ENCODE measurements at regions not wholly inside any gene's neighbourhood (a gene's known extent, or its start where the extent isn't known, plus 50 kb on each side); places are given as distances from the start of the nearest gene placed in this dataset.

- no peak for DNase-seq (ENCODE audit: low spot score)
Observed at GRCh38 chr1:222911866-222912265, 97.0 kb downstream of the DISP1 start.

DNA sequence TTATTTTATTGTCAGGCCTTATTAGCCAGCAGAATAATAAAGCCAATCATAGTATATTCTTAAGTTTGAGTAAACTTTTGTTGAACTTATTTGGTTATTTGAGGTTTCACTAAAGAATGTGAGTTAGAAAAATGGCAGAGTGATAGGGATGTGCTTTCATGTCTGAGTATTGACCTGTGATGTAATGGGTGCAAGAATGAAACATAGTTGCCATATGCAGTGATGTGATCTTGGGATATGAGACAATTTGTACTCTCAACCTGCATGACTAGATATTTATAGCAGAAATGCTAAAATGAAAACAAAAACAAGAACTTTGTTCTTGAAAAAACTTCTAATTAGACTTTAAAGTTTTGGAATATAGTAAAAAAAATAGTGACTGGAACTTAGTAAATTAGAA, 97.9 kb downstream of the DISP1 start:
- no peak for DNase-seq (ENCODE audit: low spot score)

DNA sequence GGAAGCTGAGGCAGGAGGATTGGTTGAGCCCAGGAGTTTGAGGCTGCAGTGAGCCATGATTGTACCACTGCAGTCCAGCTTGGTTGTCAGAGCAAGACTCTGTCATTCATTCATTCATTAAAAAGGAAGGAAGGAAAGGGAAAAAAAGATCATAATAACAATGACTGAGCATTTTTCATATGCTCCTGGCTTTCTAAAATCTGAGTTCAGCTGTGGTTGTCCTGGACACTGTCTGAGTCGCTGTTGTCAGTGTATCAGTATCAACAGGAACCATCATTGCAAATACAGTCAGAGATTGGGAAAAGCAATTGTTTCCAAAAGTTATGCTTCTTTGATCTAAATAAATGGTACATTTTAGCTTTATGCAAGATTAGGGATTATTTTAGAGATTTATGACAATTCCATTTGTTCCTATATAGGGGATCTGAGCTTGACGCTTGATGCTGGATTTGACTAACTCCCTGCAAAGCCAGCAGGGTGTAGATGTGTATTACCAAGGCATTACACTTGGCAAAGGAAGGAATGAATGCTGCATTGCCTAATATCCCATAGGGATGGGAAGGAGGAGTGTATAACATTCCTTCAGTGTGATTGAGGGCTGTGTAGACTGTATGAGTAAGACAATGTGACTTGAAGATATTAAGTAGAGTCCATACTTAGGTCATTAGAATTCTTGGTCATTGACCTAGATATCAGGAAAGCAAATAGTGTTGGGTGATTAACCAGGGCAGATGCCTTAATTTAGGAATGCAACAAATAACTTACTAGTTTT, 100.2 kb downstream of the DISP1 start:
- no peak for DNase-seq (ENCODE audit: low spot score)

DNA sequence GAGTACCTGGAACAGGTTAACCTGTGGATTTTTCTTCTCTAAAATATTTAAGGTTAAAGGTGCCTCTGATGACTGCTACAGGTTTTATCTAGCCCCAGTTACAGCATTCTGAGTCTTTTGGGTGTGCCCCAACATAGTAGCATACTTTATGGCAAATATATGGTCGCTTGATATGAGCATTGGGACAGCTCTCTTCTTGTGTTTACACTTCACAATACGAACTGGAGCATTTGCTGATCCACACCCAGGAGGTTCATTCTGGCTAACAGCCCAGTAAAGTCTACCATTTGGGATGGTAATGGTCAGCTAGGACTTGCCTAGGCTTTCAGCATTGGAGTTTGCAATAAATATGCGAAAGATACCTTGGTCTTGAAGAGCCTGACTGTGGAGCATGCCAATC, 101.3 kb downstream of the DISP1 start:
- DNase-seq (ENCODE audit: low spot score): no peak

DNA sequence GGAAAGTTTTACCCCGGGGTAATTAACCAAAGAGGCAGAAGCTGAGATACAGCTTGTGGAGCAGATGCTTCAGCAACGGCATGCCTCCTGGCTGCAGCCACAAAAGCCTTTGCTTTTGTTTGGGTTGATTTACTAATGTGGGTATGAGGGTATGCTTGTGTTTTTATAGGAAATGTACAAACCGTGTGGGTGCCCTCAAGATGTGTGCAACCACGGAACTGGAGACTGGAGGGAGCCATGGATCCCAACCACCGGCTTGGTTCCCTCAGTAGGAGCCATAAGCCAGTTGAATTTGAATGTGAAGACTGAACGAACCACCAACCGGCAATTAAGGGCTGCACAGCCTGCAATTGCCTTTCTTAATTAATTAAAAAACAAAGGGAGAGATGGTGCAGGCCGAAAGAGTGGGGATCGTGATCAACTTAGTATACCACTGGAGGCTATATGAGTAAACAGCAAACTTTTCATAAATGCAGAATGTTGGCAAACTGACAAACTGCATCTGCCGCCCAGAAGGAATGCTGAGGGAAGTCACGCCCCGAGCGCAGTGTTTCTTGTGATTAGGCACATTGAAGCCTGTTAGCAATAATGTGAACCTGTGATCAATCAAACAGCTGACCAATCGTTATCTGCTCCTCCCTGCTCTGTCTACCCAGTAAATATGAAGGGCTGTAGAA, 104.1 kb downstream of the DISP1 start:
- DNase-seq (ENCODE audit: low spot score): no peak

DNA sequence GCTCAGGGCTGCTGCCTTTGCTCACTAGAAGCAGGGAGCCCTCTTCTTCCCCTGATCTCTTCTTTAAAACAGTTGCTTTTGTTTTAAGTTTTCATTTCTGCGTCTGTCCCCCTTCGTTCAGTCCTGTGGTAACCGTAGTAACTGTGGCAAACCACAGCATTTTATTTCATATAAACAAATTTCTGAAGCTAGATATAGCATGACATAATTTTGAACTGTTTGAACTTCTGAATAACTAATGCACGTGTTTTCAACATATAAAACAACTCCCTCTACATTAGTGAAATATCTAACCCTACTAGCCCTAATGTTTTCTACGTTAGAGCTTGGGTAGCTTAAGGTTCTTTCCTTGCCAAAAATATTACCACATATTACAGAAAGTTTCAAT, 104.6 kb downstream of the DISP1 start:
- no peak for DNase-seq (ENCODE audit: low spot score)

DNA sequence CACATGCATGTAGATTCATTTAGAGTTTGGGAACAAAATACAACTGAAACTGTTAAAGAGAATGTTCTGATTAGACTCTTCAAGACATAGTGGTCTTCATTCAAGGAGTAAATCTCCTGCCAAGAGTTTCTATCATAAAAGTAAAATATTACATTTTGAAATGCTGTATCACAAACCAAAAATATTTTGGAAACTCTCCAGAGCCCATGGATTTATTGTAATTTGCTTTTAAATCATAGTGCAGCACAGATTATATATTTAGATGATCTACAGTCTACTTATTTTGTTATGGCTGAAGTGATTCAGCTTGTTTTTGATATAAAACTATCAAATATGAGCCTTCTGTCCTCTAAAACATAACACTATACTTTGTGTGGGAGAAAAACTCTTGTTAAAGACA, 105.3 kb downstream of the DISP1 start:
- no peak for DNase-seq (ENCODE audit: low spot score)

GRCh38 chr1:222921945-222922344, 107.1 kb downstream of the DISP1 start:
- no peak for DNase-seq (ENCODE audit: low spot score)

DNA sequence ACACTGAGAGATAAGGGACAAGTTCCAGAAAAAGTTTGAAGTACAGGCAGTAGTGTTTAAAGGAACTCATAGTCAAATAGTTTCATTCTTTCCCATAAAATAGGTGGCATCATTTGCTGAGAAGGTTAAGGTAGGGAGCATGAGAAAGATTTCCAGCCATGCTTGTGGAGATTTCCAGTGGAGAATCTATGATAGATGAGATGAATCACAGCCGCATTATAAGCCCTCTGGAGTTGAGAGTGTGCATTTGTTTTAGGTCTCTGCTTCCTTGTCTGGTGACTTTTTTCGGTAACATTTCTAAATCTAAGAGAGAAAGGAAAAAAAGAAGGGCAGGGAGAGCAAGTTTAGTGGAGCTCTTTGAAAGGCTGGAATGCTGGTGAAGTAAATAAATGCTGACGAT, 108.7 kb downstream of the DISP1 start:
- no peak for DNase-seq (ENCODE audit: low spot score)

- no peak for DNase-seq (ENCODE audit: low spot score)
Observed at GRCh38 chr1:222924136-222924706, 109.4 kb downstream of the DISP1 start.

DNA sequence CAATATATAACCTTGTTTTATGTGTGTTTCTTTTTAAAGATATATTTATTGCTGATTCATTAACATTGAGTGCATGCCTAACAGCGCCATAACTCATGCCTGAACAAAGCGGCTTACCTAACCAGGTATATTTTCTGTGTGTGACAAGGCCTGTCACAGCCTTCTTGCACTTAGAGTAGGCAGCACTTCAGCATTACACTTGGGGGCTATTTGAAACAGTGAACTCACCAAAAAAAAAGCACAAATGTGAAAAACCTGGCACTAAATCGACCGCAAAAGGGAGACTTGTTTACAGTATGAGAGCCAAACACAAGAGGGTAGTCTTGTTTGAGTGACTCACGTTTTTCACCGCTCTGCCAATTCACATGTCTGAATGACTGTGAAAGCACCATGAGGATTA, 111.7 kb downstream of the DISP1 start:
- no peak for DNase-seq (ENCODE audit: low spot score)

- no peak for DNase-seq (ENCODE audit: low spot score)
Observed at GRCh38 chr1:222927031-222927430, 112.2 kb downstream of the DISP1 start.

GRCh38 chr1:222928212-222928611, 113.4 kb downstream of the DISP1 start:
- no peak for DNase-seq (ENCODE audit: low spot score)

DNA sequence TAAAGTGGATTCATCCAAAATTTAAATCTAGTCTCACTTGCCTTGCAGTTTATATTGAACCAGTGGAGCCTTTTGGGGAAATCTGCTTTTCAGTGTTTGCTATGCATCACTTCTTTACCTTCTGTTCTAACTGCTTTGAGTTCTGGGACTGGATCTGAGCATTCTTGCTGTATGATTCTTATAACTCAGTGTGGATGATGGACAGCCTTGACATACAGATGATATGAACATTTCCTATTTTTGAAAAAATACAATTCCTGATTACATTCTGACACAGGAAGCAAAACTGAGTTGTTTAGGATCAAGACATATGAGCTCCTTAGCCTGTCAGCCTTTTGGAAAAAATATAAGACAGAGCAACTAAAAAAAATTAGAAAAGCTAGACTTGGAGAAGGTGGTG, 115.2 kb downstream of the DISP1 start:
- DNase-seq (ENCODE audit: low spot score): no peak

GRCh38 chr1:222931023-222931422, 116.2 kb downstream of the DISP1 start:
- DNase-seq (ENCODE audit: low spot score): no peak

DNA sequence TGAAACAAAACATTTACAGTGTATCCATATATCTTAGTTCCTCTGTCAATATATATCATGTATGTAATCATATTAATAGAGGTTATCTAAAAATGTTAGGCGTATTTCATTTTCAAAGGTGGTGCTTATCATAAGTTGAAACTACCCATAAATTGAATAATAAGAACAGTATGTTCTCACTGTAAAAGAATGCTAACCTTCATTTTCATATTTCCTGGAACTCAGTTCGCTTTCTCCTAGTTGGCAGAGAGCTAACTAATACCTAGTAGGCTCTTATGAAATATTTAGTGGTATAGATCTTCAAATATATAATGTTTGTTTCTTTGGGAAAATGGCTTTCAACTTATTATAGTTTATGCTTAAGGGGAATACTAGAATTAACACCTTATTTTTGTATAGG, 118.4 kb downstream of the DISP1 start:
- DNase-seq (ENCODE audit: low spot score): no peak

GRCh38 chr1:222935239-222935900, 120.5 kb downstream of the DISP1 start:
- no peak for DNase-seq (ENCODE audit: low spot score)

GRCh38 chr1:222936042-222936441, 121.2 kb downstream of the DISP1 start:
- DNase-seq (ENCODE audit: low spot score): no peak

GRCh38 chr1:222938986-222939385, 124.1 kb downstream of the DISP1 start:
- no peak for DNase-seq (ENCODE audit: low spot score)

DNA sequence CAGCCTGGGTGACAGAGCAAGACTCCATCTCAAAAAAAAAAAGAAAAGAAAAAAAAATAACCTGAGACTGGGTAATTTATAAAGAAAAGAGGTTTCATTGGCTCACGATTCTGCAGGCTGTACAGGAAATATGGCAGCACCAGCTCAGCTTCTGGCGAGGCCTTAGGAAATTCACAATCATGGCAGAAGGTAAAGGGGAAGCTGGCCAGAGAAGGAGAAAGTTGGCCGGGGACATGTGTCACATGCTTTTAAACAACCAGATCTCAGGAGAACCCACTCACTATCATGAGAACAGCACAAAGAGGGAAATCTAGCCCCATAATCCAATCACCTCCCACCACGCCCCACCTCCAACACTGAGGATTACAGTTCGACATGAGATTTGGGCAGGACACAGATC, 125.3 kb downstream of the DISP1 start:
- DNase-seq (ENCODE audit: low spot score): no peak

GRCh38 chr1:222940906-222941305, 126.1 kb downstream of the DISP1 start:
- DNase-seq (ENCODE audit: low spot score): no peak

GRCh38 chr1:222941425-222941824, 126.6 kb downstream of the DISP1 start:
- no peak for DNase-seq (ENCODE audit: low spot score)

DNA sequence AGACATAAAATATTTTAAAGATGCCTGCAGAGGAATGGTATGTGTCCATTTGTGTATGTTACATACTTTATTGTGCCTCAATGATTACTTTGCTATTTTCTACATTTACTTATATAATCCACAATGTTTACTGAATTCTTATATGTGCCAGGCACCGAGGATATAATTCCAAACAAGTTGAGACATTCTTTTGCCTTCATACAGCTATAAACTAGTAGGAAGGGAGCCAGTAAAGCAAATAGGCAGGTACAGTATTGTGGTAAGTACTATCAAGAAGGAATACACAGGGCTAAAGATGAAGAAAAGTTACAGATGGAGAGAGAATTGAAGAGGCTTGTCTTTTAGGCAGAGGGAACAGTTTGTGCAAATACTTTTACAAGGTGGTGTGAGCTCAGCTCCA, 131.6 kb downstream of the DISP1 start:
- DNase-seq (ENCODE audit: low spot score): no peak

Data from activated CD4-positive, alpha-beta T cell treated with anti-CD3 and anti-CD28 coated beads, Interleukin-2, Interleukin-4, amounts not matched to agents 100 ng/mL and 50 ng/mL, durations not matched to agents 16 hours and 8 hours (primary cell).